GM12878 (cell line): ENCODE measurements at regions not wholly inside any gene's neighbourhood (a gene's known extent, or its start where the extent isn't known, plus 50 kb on each side); places are given as distances from the start of the nearest gene placed in this dataset.

Experiments used
- ATAC-seq: fragments of 200-7000 bp; cut with Tn5 transposase; 3 replicates; pipeline ENCODE4 v1.9.1; 2020; ENCODE audit warnings: mild to moderate bottlenecking, moderate library complexity
- BruUV-seq: library from RNA; stranded (reverse); fragments of 400-500 nt; replicated peaks from 2 replicates; lab custom pipeline; 2021; lab: Mats Ljungman, UMichigan
- CTCF ChIA-PET: fragments of 300-600 bp; sonication (Branson Sonifier 250); formaldehyde crosslinking; extraction: SDS; loops from one replicate; lab custom pipeline; 2021; ENCODE audit warnings: inconsistent platforms; lab: Yijun Ruan, JAX
- POLR2A ChIA-PET: fragments of 350-600 bp; formaldehyde crosslinking; extraction: SDS; loops from one replicate; lab custom pipeline; 2021; ENCODE audit warnings: inconsistent platforms; lab: Charles Lee
- RAD21 ChIA-PET: fragments of 300-600 bp; sonication (Branson Sonifier 250); formaldehyde crosslinking; loops from one replicate; lab custom pipeline; 2023; ENCODE audit warnings: antibody characterized with exemption; ENCODE audit not compliant: unreplicated experiment; lab: Charles Lee
- SMC1A ChIA-PET: fragments of 300-600 bp; sonication (Branson Sonifier 250); formaldehyde crosslinking; loops from one replicate; lab custom pipeline; 2023; ENCODE audit not compliant: unreplicated experiment, uncharacterized antibody; lab: Charles Lee
- DNase-seq: peaks from one replicate; pipeline ENCODE4 v3.0.0-alpha.2; 2011; ENCODE audit warnings: low read depth, low spot score
- FAIRE-seq: peaks from 3 replicates; lab custom pipeline; 2011; peaks lifted over from hg19 to GRCh38; lab: Jason Lieb, UNC
- H2AFZ ChIP-seq: 2 replicates; pipeline ENCODE4 v1.6.0; 2011; ENCODE audit warnings: low read depth, low read length, control low read depth; ENCODE audit not compliant: control insufficient read depth
- H3K27ac ChIP-seq: 2 replicates; pipeline ENCODE4 v1.5.1; 2011; ENCODE audit warnings: control low read depth; ENCODE audit not compliant: control insufficient read depth, insufficient read depth
- H3K27me3 ChIP-seq, 2 experiments: replicated peaks in 1 of 2; 2 replicates each; pipeline versions ENCODE4 v1.6.0 to v1.6.1; 2011; ENCODE audit warnings: low read length in 1 of 2; ENCODE audit not compliant: control insufficient read depth in 2 of 2, insufficient read depth in 2 of 2
- H3K36me3 ChIP-seq, 2 experiments: 2 replicates each; pipeline ENCODE4 v1.5.1; 2011; ENCODE audit warnings: low read length in 1 of 2; ENCODE audit not compliant: control insufficient read depth in 2 of 2, insufficient read depth in 2 of 2
- H3K4me1 ChIP-seq: 2 replicates; pipeline ENCODE4 v1.6.1; 2011; ENCODE audit warnings: mild to moderate bottlenecking, low read length, moderate library complexity, mixed read lengths; ENCODE audit not compliant: control insufficient read depth, insufficient read depth
- H3K4me2 ChIP-seq: 2 replicates; pipeline ENCODE4 v1.6.0; 2011; ENCODE audit warnings: control low read depth; ENCODE audit not compliant: control insufficient read depth, insufficient read depth
- H3K4me3 ChIP-seq: fragments of 200-600 bp; sonication (generic); 2 replicates; pipeline ENCODE4 v1.5.1; 2016
- H3K79me2 ChIP-seq: 2 replicates; pipeline ENCODE4 v1.6.0; 2011; ENCODE audit warnings: low read length; ENCODE audit not compliant: control insufficient read depth, insufficient read depth
- H3K9ac ChIP-seq: 2 replicates; pipeline ENCODE4 v1.8.0; 2011; ENCODE audit warnings: low read length, control low read depth, mixed read lengths; ENCODE audit not compliant: control insufficient read depth, insufficient read depth
- H3K9me3 ChIP-seq: replicated peaks from 3 replicates; pipeline ENCODE4 v1.5.1; 2011; ENCODE audit warnings: mild to moderate bottlenecking, low read length; ENCODE audit not compliant: control insufficient read depth, insufficient read depth
- H4K20me1 ChIP-seq: 2 replicates; pipeline ENCODE4 v1.6.0; 2011; ENCODE audit not compliant: control insufficient read depth, insufficient read depth
- EED ChIP-seq: sonication (generic); IDR thresholded peaks from 2 replicates; pipeline ENCODE4 v1.6.1; 2016; ENCODE audit warnings: antibody characterized with exemption, low read depth
- HDAC2 ChIP-seq: fragments of 200-600 bp; sonication (generic); IDR thresholded peaks from 2 replicates; pipeline ENCODE4 v1.6.1; 2017
- KDM1A ChIP-seq: fragments of 200-600 bp; sonication (generic); IDR thresholded peaks from 2 replicates; pipeline ENCODE4 v1.6.1; 2016; ENCODE audit warnings: borderline replicate concordance
- RAD21 ChIP-seq: IDR thresholded peaks from 2 replicates; pipeline ENCODE4 v1.6.1; 2011; ENCODE audit warnings: mild to moderate bottlenecking, low read depth, low read length, moderate library complexity; ENCODE audit not compliant: insufficient read depth
- RB1 ChIP-seq: fragments of 450-650 bp; formaldehyde crosslinking; IDR thresholded peaks from 2 replicates; pipeline ENCODE4 v1.6.1; 2017; ENCODE audit warnings: mild to moderate bottlenecking, borderline replicate concordance
- SIN3A ChIP-seq: IDR thresholded peaks from 2 replicates; pipeline ENCODE4 v1.6.1; 2012; ENCODE audit warnings: low read depth, low read length, improper control_type of control experiment
- ZBTB33 ChIP-seq: fragments of 450-650 bp; IDR thresholded peaks from 2 replicates; pipeline ENCODE4 v1.6.1; 2017; ENCODE audit warnings: mild to moderate bottlenecking
- ZBTB4 ChIP-seq: fragments of 450-650 bp; formaldehyde crosslinking; IDR thresholded peaks from 2 replicates; pipeline ENCODE4 v1.4.0; 2022; ENCODE audit warnings: mild to moderate bottlenecking, moderate library complexity
- in situ Hi-C: fragments of 300-500 bp; cut with MboI; formaldehyde crosslinking; loops from 9 replicates; pipeline ENCODE4 v1.14.3; 2018; ENCODE audit warnings: mixed read lengths
- intact Hi-C: fragments of 100-400 bp; cut with micrococcal nuclease; formaldehyde crosslinking; loops from one replicate; pipeline ENCODE4 v1.14.2; 2022; ENCODE audit not compliant: unreplicated experiment

GRCh38 chr12:17038923-17039322 is 433.0 kb upstream of the LMO3 start:
- SMC1A ChIA-PET: interaction anchor here (0.6 kb wide), 1 partner anchor 89 kb away, joined by 3 read pairs; no protein-coding TSS in a partner anchor
- ATAC-seq (no peak), DNase-seq (no peak), FAIRE-seq (no peak)
- intact Hi-C loops: no loop called here
- H2AFZ ChIP-seq: no peak overlapping the region
- BruUV-seq: no TSS peak
- no peaks in the 10 kb centered on the region for H3K4me1 ChIP-seq
- no peak overlapping the region for H3K9ac ChIP-seq
- TF ChIP-seq RAD21: no peak
- no peak for TF ChIP-seq EED
- no peak for TF ChIP-seq SIN3A
- no peak for TF ChIP-seq RB1
- TF ChIP-seq HDAC2: no peak
- no peak for TF ChIP-seq ZBTB33
- no peak for TF ChIP-seq ZBTB4
- TF ChIP-seq KDM1A: no peak
- H3K36me3 ChIP-seq: no peaks in the 10 kb centered on the region
- no peaks in the 10 kb centered on the region for H3K9me3 ChIP-seq
- H3K79me2 ChIP-seq: no peaks in the 10 kb centered on the region
- no peak overlapping the region for H3K27ac ChIP-seq
- no peak overlapping the region for H3K4me3 ChIP-seq
- CTCF ChIA-PET: no interaction called here
- POLR2A ChIA-PET: no interaction called here
- H4K20me1 ChIP-seq: no peaks in the 10 kb centered on the region
- H3K4me2 ChIP-seq: no peak overlapping the region
- in situ Hi-C loops: no loop called here
- RAD21 ChIA-PET: no interaction called here
- H3K27me3 ChIP-seq: no peaks in the 10 kb centered on the region
